ENCODE measurements at regions not wholly inside any gene's neighbourhood (a gene's known extent, or its start where the extent isn't known, plus 50 kb on each side); places are given as distances from the start of the nearest gene placed in this dataset.

- no peaks in the 10 kb centered on the region for H3K36me3 ChIP-seq
- no peaks in the 10 kb centered on the region for H3K9me3 ChIP-seq
- H3K4me1 ChIP-seq: no peaks in the 10 kb centered on the region
- no peak for DNase-seq (ENCODE audit: extremely low spot score)
- no peak overlapping the region for H3K4me3 ChIP-seq
- 73% methylated on average over 4 of the region's 4 CpGs for WGBS
- no peak for TF ChIP-seq CTCF (IDR thresholded peaks at IDR 0.05)
- TF ChIP-seq POLR2AphosphoS5 (IDR thresholded peaks at IDR 0.05): no peak
- no peak for TF ChIP-seq POLR2A (IDR thresholded peaks at IDR 0.05; ENCODE audit: low read depth)
- TF ChIP-seq EP300 (IDR thresholded peaks at IDR 0.05): no peak
- intact Hi-C loops (cut with DNase I): no loop called here
- no peak overlapping the region for H3K27ac ChIP-seq (replicated peaks in 1 of 4)
- no peaks in the 10 kb centered on the region for H3K27me3 ChIP-seq
Observed at GRCh38 chr7:114755856-114756255, 166.0 kb upstream of the MDFIC start.

- Histone ChIP-seq H3K27ac (replicated peaks in 1 of 4) (no peak overlapping the region), H3K4me1 (no peaks in the 10 kb centered on the region), H3K4me3 (no peak overlapping the region), H3K36me3 (no peaks in the 10 kb centered on the region), H3K27me3 (no peaks in the 10 kb centered on the region), H3K9me3 (no peaks in the 10 kb centered on the region)
- WGBS: 85% methylated on average over 4 of the region's 4 CpGs
- no peak for DNase-seq (ENCODE audit: extremely low spot score)
- TF ChIP-seq EP300 (IDR thresholded peaks at IDR 0.05) (no peak), POLR2A (IDR thresholded peaks at IDR 0.05; ENCODE audit: low read depth) (no peak), POLR2AphosphoS5 (IDR thresholded peaks at IDR 0.05) (no peak), CTCF (IDR thresholded peaks at IDR 0.05) (no peak)
- intact Hi-C loops (cut with DNase I): no loop called here
Observed at GRCh38 chr7:114758661-114759227, 163.2 kb upstream of the MDFIC start.

GRCh38 chr7:114759347-114760062, 162.4 kb upstream of the MDFIC start:
- intact Hi-C loops (cut with DNase I): no loop called here
- Histone ChIP-seq H3K9me3 (no peaks in the 10 kb centered on the region), H3K4me3 (no peak overlapping the region), H3K36me3 (no peaks in the 10 kb centered on the region), H3K27me3 (no peaks in the 10 kb centered on the region), H3K27ac (replicated peaks in 1 of 4) (no peak overlapping the region), H3K4me1 (no peaks in the 10 kb centered on the region)
- TF ChIP-seq CTCF (IDR thresholded peaks at IDR 0.05) (no peak), POLR2A (IDR thresholded peaks at IDR 0.05; ENCODE audit: low read depth) (no peak), EP300 (IDR thresholded peaks at IDR 0.05) (no peak), POLR2AphosphoS5 (IDR thresholded peaks at IDR 0.05) (no peak)
- WGBS: 96% methylated on average over 2 of the region's 2 CpGs
- DNase-seq (ENCODE audit: extremely low spot score): no peak

GRCh38 chr7:114760477-114760876, 161.4 kb upstream of the MDFIC start:
- WGBS: 93% methylated on average over 2 of the region's 2 CpGs
- TF ChIP-seq CTCF (IDR thresholded peaks at IDR 0.05) (no peak), POLR2AphosphoS5 (IDR thresholded peaks at IDR 0.05) (no peak), POLR2A (IDR thresholded peaks at IDR 0.05; ENCODE audit: low read depth) (no peak), EP300 (IDR thresholded peaks at IDR 0.05) (no peak)
- Histone ChIP-seq H3K36me3 (no peaks in the 10 kb centered on the region), H3K4me3 (no peak overlapping the region), H3K9me3 (no peaks in the 10 kb centered on the region), H3K27me3 (no peaks in the 10 kb centered on the region), H3K4me1 (no peaks in the 10 kb centered on the region), H3K27ac (replicated peaks in 1 of 4) (no peak overlapping the region)
- no peak for DNase-seq (ENCODE audit: extremely low spot score)
- intact Hi-C loops (cut with DNase I): no loop called here
